ENCODE measurements at regions not wholly inside any gene's neighbourhood (a gene's known extent, or its start where the extent isn't known, plus 50 kb on each side); places are given as distances from the start of the nearest gene placed in this dataset.

DNA sequence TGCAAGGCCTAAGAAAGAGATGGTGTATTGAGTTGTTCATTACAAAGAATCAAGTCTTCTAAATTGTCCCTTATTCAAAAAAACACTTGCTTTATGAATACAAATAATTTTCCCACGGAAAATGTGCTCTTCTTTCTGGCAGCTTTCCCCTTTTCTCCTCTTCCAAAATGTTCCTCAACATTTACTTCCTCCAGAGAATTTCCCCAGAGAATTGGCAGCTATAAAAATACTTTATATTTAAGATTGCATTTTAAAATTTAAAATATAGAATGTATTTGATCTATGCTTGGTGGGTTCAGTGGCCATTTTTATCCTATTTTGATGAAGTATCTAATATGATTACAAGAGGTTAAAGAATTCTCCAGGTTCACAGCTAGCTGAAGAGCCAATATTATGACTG, 521.0 kb downstream of the IQCM start:
- Histone ChIP-seq H3K56ac (replicated peaks; ENCODE audit: insufficient read length, low read depth, low read length) (no peak overlapping the region), H3K79me2 (ENCODE audit: control insufficient read depth in 1 of 2, insufficient read depth in 2 of 2, low read length in 2 of 2) (no peaks in the 10 kb centered on the region), H3K4me2 (ENCODE audit: insufficient read depth in 1 of 2, low read depth in 2 of 2, low read length in 2 of 2) (no peak overlapping the region), H3K18ac (ENCODE audit: extremely low read depth, low read length) (no peak overlapping the region), H3K27me3 (replicated peaks in 1 of 4; ENCODE audit: control insufficient read depth in 3 of 4, extremely low read depth in 1 of 4, insufficient read depth in 3 of 4, low read length in 3 of 4) (no peaks in the 10 kb centered on the region), H3K4me3 (ENCODE audit: extremely low read depth in 1 of 4, insufficient read depth in 2 of 4, low read depth in 3 of 4, low read length in 4 of 4) (no peak overlapping the region), H3K27ac (ENCODE audit: low read depth, low read length) (no peak overlapping the region), H3K79me1 (ENCODE audit: low read depth, low read length) (no peaks in the 10 kb centered on the region), H2AFZ (ENCODE audit: low read length) (no peak overlapping the region), H3K4me1 (replicated peaks in 1 of 4; ENCODE audit: control insufficient read depth in 3 of 4, insufficient read depth in 4 of 4, low read length in 3 of 4) (0 out of 7 replicates have a peak, but pooled peaks cover 0 to 2% (median 0%) of the 10 kb centered on the region in 4 experiments), H2BK5ac (ENCODE audit: low read depth, low read length) (no peak overlapping the region), H2BK12ac (ENCODE audit: low read depth, low read length) (no peak overlapping the region), H2BK120ac (replicated peaks; ENCODE audit: low read depth, low read length) (no peak overlapping the region), H4K5ac (ENCODE audit: insufficient read length, low read depth, low read length) (no peak overlapping the region), H3K23me2 (ENCODE audit: low read depth, low read length) (no peaks in the 10 kb centered on the region), H3K36me3 (ENCODE audit: control insufficient read depth in 2 of 4, insufficient read depth in 4 of 4, low read length in 3 of 4) (no peaks in the 10 kb centered on the region), H2BK20ac (ENCODE audit: low read length) (no peak overlapping the region), H4K91ac (replicated peaks; ENCODE audit: insufficient read length, low read length) (no peak overlapping the region), H3K14ac (ENCODE audit: insufficient read length) (no peak overlapping the region), H3K4ac (replicated peaks; ENCODE audit: insufficient read length, low read depth, low read length) (no peak overlapping the region), H2AK5ac (ENCODE audit: low read depth, low read length) (no peak overlapping the region), H3K23ac (ENCODE audit: insufficient read length) (no peak overlapping the region), H4K20me1 (replicated peaks in 1 of 2; ENCODE audit: control insufficient read depth in 1 of 2, insufficient read depth in 2 of 2, low read length in 2 of 2) (no peaks in the 10 kb centered on the region), H3K9me3 (ENCODE audit: insufficient read depth in 2 of 2, low read depth in 1 of 2, low read length in 1 of 2) (no peaks in the 10 kb centered on the region), H4K8ac (ENCODE audit: extremely low read depth, insufficient read depth, low read length) (no peak overlapping the region), H2BK15ac (ENCODE audit: low read length) (no peak overlapping the region), H3K9ac (replicated peaks in 1 of 4; ENCODE audit: extremely low read depth in 1 of 4, low read depth in 3 of 4, low read length in 3 of 4) (no peak overlapping the region)
- CTCF ChIA-PET (ENCODE audit: partially characterized antibody) = no interaction called here
- POLR2A ChIA-PET (ENCODE audit: partially characterized antibody) = no interaction called here
- 100% methylated on average over 1 of the region's 1 CpG; no CpG with 5 or more reads in 1 of the 2 experiments for WGBS, 2 experiments (ENCODE audit: extremely low coverage in 1 of 2, insufficient coverage in 1 of 2, insufficient read length in 1 of 2, insufficient replicate concordance in 2 of 2, low coverage in 1 of 2, low lambda C conversion rate in 2 of 2, missing lambda C conversion rate in 1 of 2)
- no peak for TF ChIP-seq TBP (IDR thresholded peaks at IDR 0.05; ENCODE audit: low read depth, low read length)
- TF ChIP-seq RFX5 (IDR thresholded peaks at IDR 0.05; ENCODE audit: borderline replicate concordance, low read depth, low read length) = no peak
- no peak for TF ChIP-seq USF2 (IDR thresholded peaks at IDR 0.05; ENCODE audit: low read length)
- no peak for TF ChIP-seq KDM1A (IDR thresholded peaks at IDR 0.05; ENCODE audit: borderline replicate concordance, low read length)
- no peak for TF ChIP-seq NANOG (IDR thresholded peaks at IDR 0.05; ENCODE audit: insufficient read depth, low read depth, low read length, poor library complexity, severe bottlenecking)
- no peak for TF ChIP-seq SIX5 (IDR thresholded peaks at IDR 0.05; ENCODE audit: low read depth, low read length)
- TF ChIP-seq TAF1 (IDR thresholded peaks at IDR 0.05; ENCODE audit: low read depth, low read length) = no peak
- TF ChIP-seq HDAC6 (IDR thresholded peaks at IDR 0.05; ENCODE audit: low read depth, low read length) = no peak
- no peak for TF ChIP-seq YY1 (IDR thresholded peaks at IDR 0.05; ENCODE audit: low read depth, low read length)
- no peak for TF ChIP-seq KDM5A (IDR thresholded peaks at IDR 0.05; ENCODE audit: low read length)
- TF ChIP-seq RAD21 (IDR thresholded peaks at IDR 0.05 in 1 of 2, conservative IDR thresholded peaks at IDR 0.05 in 1 of 2; ENCODE audit: low read depth in 2 of 2, low read length in 2 of 2) = no peak
- no peak for TF ChIP-seq CBX8 (IDR thresholded peaks at IDR 0.05; ENCODE audit: borderline replicate concordance, low read depth, low read length)
- DNase-seq (ENCODE audit: low read depth in 1 of 2, low spot score in 2 of 2) (no peak), FAIRE-seq (no peak)

Measured in H1 (cell line).